ENCODE measurements at regions not wholly inside any gene's neighbourhood (a gene's known extent, or its start where the extent isn't known, plus 50 kb on each side); places are given as distances from the start of the nearest gene placed in this dataset.

DNA sequence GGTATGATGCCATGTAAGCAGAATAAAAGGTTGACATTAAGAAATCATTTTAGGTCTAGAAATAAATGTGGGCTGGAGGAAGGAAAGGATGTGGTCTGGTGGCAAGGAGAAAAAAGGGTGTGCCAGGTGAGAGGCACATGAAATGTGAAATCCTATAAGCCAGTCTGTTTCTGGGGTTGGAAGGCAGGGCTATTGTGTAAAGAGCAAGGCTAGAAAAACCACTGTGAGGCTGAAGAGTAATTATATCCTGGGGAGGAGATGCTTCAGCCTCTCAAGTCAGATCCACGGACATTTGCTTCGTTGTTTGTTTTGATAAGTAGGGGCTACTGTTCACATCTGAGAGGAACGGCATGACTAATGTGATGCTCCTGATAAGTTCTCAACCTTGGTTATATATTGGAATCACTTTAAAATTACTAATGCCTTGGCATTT, 77.5 kb upstream of the CTSC start:
- DNase-seq = no peak
- Histone ChIP-seq H3K9ac (ENCODE audit: low read depth in 2 of 2, low read length in 2 of 2) (no peak overlapping the region), H3K27ac (peak overlapping the region; percentile 12), H3K4me1 (peaks cover 3% of the 10 kb centered on the region), H3K9me3 (no peaks in the 10 kb centered on the region), H3K4me3 (no peak overlapping the region), H3K27me3 (no peaks in the 10 kb centered on the region), H3K36me3 (no peaks in the 10 kb centered on the region)
- TF ChIP-seq, protein P1, sequence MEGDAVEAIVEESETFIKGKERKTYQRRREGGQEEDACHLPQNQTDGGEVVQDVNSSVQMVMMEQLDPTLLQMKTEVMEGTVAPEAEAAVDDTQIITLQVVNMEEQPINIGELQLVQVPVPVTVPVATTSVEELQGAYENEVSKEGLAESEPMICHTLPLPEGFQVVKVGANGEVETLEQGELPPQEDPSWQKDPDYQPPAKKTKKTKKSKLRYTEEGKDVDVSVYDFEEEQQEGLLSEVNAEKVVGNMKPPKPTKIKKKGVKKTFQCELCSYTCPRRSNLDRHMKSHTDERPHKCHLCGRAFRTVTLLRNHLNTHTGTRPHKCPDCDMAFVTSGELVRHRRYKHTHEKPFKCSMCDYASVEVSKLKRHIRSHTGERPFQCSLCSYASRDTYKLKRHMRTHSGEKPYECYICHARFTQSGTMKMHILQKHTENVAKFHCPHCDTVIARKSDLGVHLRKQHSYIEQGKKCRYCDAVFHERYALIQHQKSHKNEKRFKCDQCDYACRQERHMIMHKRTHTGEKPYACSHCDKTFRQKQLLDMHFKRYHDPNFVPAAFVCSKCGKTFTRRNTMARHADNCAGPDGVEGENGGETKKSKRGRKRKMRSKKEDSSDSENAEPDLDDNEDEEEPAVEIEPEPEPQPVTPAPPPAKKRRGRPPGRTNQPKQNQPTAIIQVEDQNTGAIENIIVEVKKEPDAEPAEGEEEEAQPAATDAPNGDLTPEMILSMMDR (IDR thresholded peaks at IDR 0.05) = no peak
- intact Hi-C loops (cut with DNase I) = no loop called here

- Histone ChIP-seq H3K27me3 (no peaks in the 10 kb centered on the region), H3K9ac (ENCODE audit: low read depth in 2 of 2, low read length in 2 of 2) (no peak overlapping the region), H3K27ac (peak overlapping the region; percentile 12), H3K9me3 (no peaks in the 10 kb centered on the region), H3K36me3 (no peaks in the 10 kb centered on the region), H3K4me3 (no peak overlapping the region), H3K4me1 (peaks cover 3% of the 10 kb centered on the region)
- intact Hi-C loops (cut with DNase I) = no loop called here
- peak; percentile 47 for DNase-seq
- TF ChIP-seq, protein P1 (IDR thresholded peaks at IDR 0.05) = no peak
Observed at GRCh38 chr11:88414385-88414861, 76.9 kb upstream of the CTSC start.

GRCh38 chr11:88411265-88411664, 73.7 kb upstream of the CTSC start:
- Histone ChIP-seq H3K36me3 (no peaks in the 10 kb centered on the region), H3K4me3 (no peak overlapping the region), H3K9ac (ENCODE audit: low read depth in 2 of 2, low read length in 2 of 2) (no peak overlapping the region), H3K27me3 (no peaks in the 10 kb centered on the region), H3K4me1 (peaks cover 3% of the 10 kb centered on the region), H3K27ac (peak overlapping the region; percentile 11), H3K9me3 (no peaks in the 10 kb centered on the region)
- no peak for DNase-seq
- TF ChIP-seq, protein P1 (IDR thresholded peaks at IDR 0.05) = no peak
- intact Hi-C loops (cut with DNase I) = no loop called here

- no peaks in the 10 kb centered on the region for H3K36me3 ChIP-seq
- no peak for DNase-seq
- no peak overlapping the region for H3K9ac ChIP-seq (ENCODE audit: low read depth in 2 of 2, low read length in 2 of 2)
- H3K27me3 ChIP-seq = no peaks in the 10 kb centered on the region
- no peak overlapping the region for H3K4me3 ChIP-seq
- intact Hi-C loops (cut with DNase I) = no loop called here
- peaks cover 3% of the 10 kb centered on the region for H3K4me1 ChIP-seq
- TF ChIP-seq, protein P1 (IDR thresholded peaks at IDR 0.05) = no peak
- no peak overlapping the region for H3K27ac ChIP-seq
- no peaks in the 10 kb centered on the region for H3K9me3 ChIP-seq
Observed at GRCh38 chr11:88410656-88411055, 73.1 kb upstream of the CTSC start.

- no peak overlapping the region for H3K9ac ChIP-seq (ENCODE audit: low read depth in 2 of 2, low read length in 2 of 2)
- peaks cover 3% of the 10 kb centered on the region for H3K4me1 ChIP-seq
- TF ChIP-seq, protein P1 (IDR thresholded peaks at IDR 0.05) = no peak
- H3K4me3 ChIP-seq = no peak overlapping the region
- DNase-seq = no peak
- no peaks in the 10 kb centered on the region for H3K9me3 ChIP-seq
- intact Hi-C loops (cut with DNase I) = no loop called here
- no peak overlapping the region for H3K27ac ChIP-seq
- H3K36me3 ChIP-seq = no peaks in the 10 kb centered on the region
- no peaks in the 10 kb centered on the region for H3K27me3 ChIP-seq
Observed at GRCh38 chr11:88410056-88410455, 72.5 kb upstream of the CTSC start.
